Nephron progenitor cell (in vitro differentiated cells): ENCODE measurements at regions not wholly inside any gene's neighbourhood (a gene's known extent, or its start where the extent isn't known, plus 50 kb on each side); places are given as distances from the start of the nearest gene placed in this dataset.
"Not testable (repeated sequence)": the region's sequence is repeated elsewhere in the genome, so short reads cannot be mapped to it uniquely, and the experiment has no call there.

Source experiments
- DNase-seq: peaks from one replicate; pipeline ENCODE4 v3.0.0; 2021
- H3K27ac Mint-ChIP-seq: 2 replicates; pipeline ENCODE4 v1.8.0; 2021; ENCODE audit warnings: mild to moderate bottlenecking, moderate library complexity, mixed read lengths
- H3K27me3 Mint-ChIP-seq: 2 replicates; pipeline ENCODE4 v1.8.0; 2021; ENCODE audit warnings: mild to moderate bottlenecking, low read depth, mixed read lengths; ENCODE audit not compliant: poor library complexity
- H3K36me3 Mint-ChIP-seq: 2 replicates; pipeline ENCODE4 v1.8.0; 2021; ENCODE audit warnings: low read depth, mixed read lengths
- H3K4me1 Mint-ChIP-seq: 2 replicates; pipeline ENCODE4 v1.8.0; 2021; ENCODE audit warnings: mixed read lengths
- H3K4me3 Mint-ChIP-seq: 2 replicates; pipeline ENCODE4 v1.8.0; 2021; ENCODE audit warnings: mild to moderate bottlenecking, moderate library complexity, mixed read lengths
- H3K9me3 Mint-ChIP-seq: 2 replicates; pipeline ENCODE4 v1.8.0; 2021; ENCODE audit warnings: mild to moderate bottlenecking, moderate library complexity, mixed read lengths
- CTCF ChIP-seq: fragments of 200-600 bp; sonication (generic); IDR thresholded peaks from 2 replicates; pipeline ENCODE4 v1.5.0; 2021; ENCODE audit warnings: antibody characterized with exemption

- peak; percentile 3 for DNase-seq
- TF ChIP-seq CTCF: no peak
- no peaks in the 10 kb centered on the region for H3K27me3 Mint-ChIP-seq
- peaks cover 15% of the 10 kb centered on the region for H3K4me1 Mint-ChIP-seq
- H3K36me3 Mint-ChIP-seq: no peaks in the 10 kb centered on the region
- no peak overlapping the region for H3K4me3 Mint-ChIP-seq
- H3K27ac Mint-ChIP-seq: peak overlapping the region; percentile 17
- no peaks in the 10 kb centered on the region for H3K9me3 Mint-ChIP-seq
Measured at GRCh38 chr3:145490088-145491048, 670.6 kb downstream of the PLOD2 start.

- no peak for DNase-seq
- Mint-ChIP-seq H3K27me3 (no peaks in the 10 kb centered on the region), H3K27ac (no peak overlapping the region), H3K4me3 (no peak overlapping the region), H3K9me3 (no peaks in the 10 kb centered on the region), H3K36me3 (no peaks in the 10 kb centered on the region), H3K4me1 (peaks cover 15% of the 10 kb centered on the region)
- no peak for TF ChIP-seq CTCF
Measured at GRCh38 chr3:145492456-145492855, 668.5 kb downstream of the PLOD2 start.

GRCh38 chr3:145517416-145517815 lies 643.6 kb downstream of the PLOD2 start:
- not testable (repeated sequence) for H3K27ac Mint-ChIP-seq, H3K9me3 Mint-ChIP-seq, H3K36me3 Mint-ChIP-seq, H3K4me3 Mint-ChIP-seq, H3K27me3 Mint-ChIP-seq, DNase-seq, H3K4me1 Mint-ChIP-seq

- Mint-ChIP-seq H3K36me3 (no peaks in the 10 kb centered on the region), H3K9me3 (no peaks in the 10 kb centered on the region), H3K27me3 (no peaks in the 10 kb centered on the region), H3K27ac (no peak overlapping the region), H3K4me1 (no peaks in the 10 kb centered on the region), H3K4me3 (no peak overlapping the region)
- DNase-seq: no peak
- TF ChIP-seq CTCF: no peak
Measured at GRCh38 chr3:145518639-145519038, 642.3 kb downstream of the PLOD2 start.

- H3K9me3 Mint-ChIP-seq: no peaks in the 10 kb centered on the region
- H3K4me3 Mint-ChIP-seq: no peak overlapping the region
- no peaks in the 10 kb centered on the region for H3K4me1 Mint-ChIP-seq
- DNase-seq: no peak
- no peaks in the 10 kb centered on the region for H3K27me3 Mint-ChIP-seq
- no peak for TF ChIP-seq CTCF
- no peaks in the 10 kb centered on the region for H3K36me3 Mint-ChIP-seq
- H3K27ac Mint-ChIP-seq: no peak overlapping the region
Measured at GRCh38 chr3:145519398-145520047, 641.5 kb downstream of the PLOD2 start.

- H3K27me3 Mint-ChIP-seq: no peaks in the 10 kb centered on the region
- no peak for DNase-seq
- no peaks in the 10 kb centered on the region for H3K4me1 Mint-ChIP-seq
- TF ChIP-seq CTCF: no peak
- H3K27ac Mint-ChIP-seq: no peak overlapping the region
- H3K9me3 Mint-ChIP-seq: no peaks in the 10 kb centered on the region
- no peak overlapping the region for H3K4me3 Mint-ChIP-seq
- no peaks in the 10 kb centered on the region for H3K36me3 Mint-ChIP-seq
Measured at GRCh38 chr3:145522179-145522578, 638.8 kb downstream of the PLOD2 start.
